HS-27A (cell line): ENCODE measurements at regions not wholly inside any gene's neighbourhood (a gene's known extent, or its start where the extent isn't known, plus 50 kb on each side); places are given as distances from the start of the nearest gene placed in this dataset.
"Not testable (repeated sequence)": the region's sequence is repeated elsewhere in the genome, so short reads cannot be mapped to it uniquely, and the experiment has no call there.

Experiments used
- DNase-seq: peaks from one replicate; pipeline ENCODE4 v3.0.0-alpha.2; 2012; ENCODE audit warnings: low read depth, missing footprints

GRCh38 chrY:12453318-12453717, 247.7 kb upstream of the USP9Y start:
- DNase-seq = not testable (repeated sequence)

- no peak for DNase-seq
Observed at GRCh38 chrY:12459965-12460364, 241.1 kb upstream of the USP9Y start.

GRCh38 chrY:12464155-12464554, 236.9 kb upstream of the USP9Y start:
- DNase-seq = no peak

- no peak for DNase-seq
Observed at GRCh38 chrY:12465706-12466105, 235.3 kb upstream of the USP9Y start.

- no peak for DNase-seq
Observed at GRCh38 chrY:12469081-12469480, 231.9 kb upstream of the USP9Y start.

- no peak for DNase-seq
Observed at GRCh38 chrY:12474472-12474871, 226.6 kb upstream of the USP9Y start.

GRCh38 chrY:12479382-12479781, 221.6 kb upstream of the USP9Y start:
- DNase-seq = peak; percentile 34

GRCh38 chrY:12483394-12483793, 217.6 kb upstream of the USP9Y start:
- no peak for DNase-seq

GRCh38 chrY:12490558-12491209, 210.3 kb upstream of the USP9Y start:
- no peak for DNase-seq

GRCh38 chrY:12492218-12492617, 208.8 kb upstream of the USP9Y start:
- no peak for DNase-seq

- no peak for DNase-seq
Observed at GRCh38 chrY:12496007-12496406, 205.0 kb upstream of the USP9Y start.

GRCh38 chrY:12500096-12500495, 200.9 kb upstream of the USP9Y start:
- no peak for DNase-seq

- DNase-seq = peak; percentile 22
Observed at GRCh38 chrY:12504028-12504427, 197.0 kb upstream of the USP9Y start.

GRCh38 chrY:12517338-12517737, 183.7 kb upstream of the USP9Y start:
- no peak for DNase-seq

- no peak for DNase-seq
Observed at GRCh38 chrY:12525206-12525605, 175.8 kb upstream of the USP9Y start.

GRCh38 chrY:12526362-12527063, 174.5 kb upstream of the USP9Y start:
- DNase-seq = no peak

GRCh38 chrY:12537226-12537854, 163.7 kb upstream of the USP9Y start:
- no peak for DNase-seq

- DNase-seq = no peak
Observed at GRCh38 chrY:12546746-12547420, 154.1 kb upstream of the USP9Y start.

GRCh38 chrY:12552471-12553283, 148.4 kb upstream of the USP9Y start:
- DNase-seq = peak; percentile 79

GRCh38 chrY:12553909-12554308, 147.1 kb upstream of the USP9Y start:
- peak; percentile 53 for DNase-seq

GRCh38 chrY:12555005-12555404, 146.0 kb upstream of the USP9Y start:
- DNase-seq = peak; percentile 72

- DNase-seq = no peak
Observed at GRCh38 chrY:12559007-12559406, 142.0 kb upstream of the USP9Y start.
